Stomach (tissue), 8 donors: ENCODE measurements at regions not wholly inside any gene's neighbourhood (a gene's known extent, or its start where the extent isn't known, plus 50 kb on each side); places are given as distances from the start of the nearest gene placed in this dataset.

Source experiments
- DNase-seq, 2 donors: peaks; one replicate each; pipeline versions ENCODE4 v3.0.0 to v3.0.0-alpha.2; 2013 to 2019
- H3K27ac ChIP-seq, 5 donors: fragments of 200-600 bp in 4 of 5; sonication (generic) in 4 of 5; one replicate each; pipeline ENCODE4 v1.5.1; 2013 to 2019; ENCODE audit warnings: mild to moderate bottlenecking in 1 of 5, moderate library complexity in 1 of 5
- H3K27me3 ChIP-seq, 3 donors: fragments of 200-600 bp; sonication (generic); one replicate each; pipeline ENCODE4 v1.5.1; 2017 to 2019; ENCODE audit warnings: mixed run types in 1 of 3
- H3K36me3 ChIP-seq, 4 donors: fragments of 200-600 bp; sonication (generic); 1 replicate in 3 of 4; 2 replicates in 1 of 4; pipeline ENCODE4 v1.5.1; 2016 to 2019
- H3K4me1 ChIP-seq, 4 donors: fragments of 200-600 bp; sonication (generic); one replicate each; pipeline ENCODE4 v1.5.1; 2016 to 2019
- H3K4me3 ChIP-seq, 4 donors: fragments of 200-600 bp; sonication (generic) in 3 of 4; one replicate each; pipeline ENCODE4 v1.5.1; 2016 to 2019; ENCODE audit warnings: mild to moderate bottlenecking in 1 of 4
- H3K9me3 ChIP-seq, 4 donors: fragments of 200-600 bp; sonication (generic); one replicate each; pipeline ENCODE4 v1.5.1; 2016 to 2019
- EP300 ChIP-seq: sonication (generic); formaldehyde crosslinking; IDR thresholded peaks from one replicate; pipeline ENCODE4 v1.6.1; 2017; ENCODE audit warnings: antibody characterized with exemption
- POLR2A ChIP-seq, 4 donors: fragments of 450-650 bp; IDR thresholded peaks; one replicate each; pipeline ENCODE4 v1.6.1; 2016; ENCODE audit warnings: antibody characterized with exemption in 4 of 4, control low read depth in 2 of 4, mild to moderate bottlenecking in 1 of 4, moderate library complexity in 1 of 4
- POLR2AphosphoS5 ChIP-seq, 3 donors: sonication (generic); formaldehyde crosslinking; IDR thresholded peaks; one replicate each; pipeline ENCODE4 v1.6.1; 2016; ENCODE audit warnings: antibody characterized with exemption in 3 of 3
- WGBS, 5 donors: extraction: QIAGEN DNeasy Blood & Tissue Kit in 3 of 5; methylation state at CpG; one replicate each; pipeline versions ENCODE4 v1.1.5 to v1.1.7; 2013 to 2018; 5-methylcytosine and 5-hydroxymethylcytosine counted together
- intact Hi-C: fragments of 100-400 bp; cut with DNase I; formaldehyde crosslinking; loops from one replicate; pipeline ENCODE4 v1.15.1; 2023; ENCODE audit warnings: low total_unique reads
- TF ChIP-seq, protein P1 (sequence below), 7 experiments: fragments of 450-650 bp in 4 of 7; fragments of 200-600 bp in 3 of 7; sonication (generic) in 3 of 7; IDR thresholded peaks; one replicate each; pipeline ENCODE4 v1.5.1; 2016 to 2019; ENCODE audit warnings: antibody characterized with exemption in 7 of 7, control low read depth in 2 of 7, mild to moderate bottlenecking in 1 of 7
- donor health status: healthy with polysubstance abuse.
- donor health status: Bipolar disorder and iron deficiency.
- donor health status: healthy.

DNA sequence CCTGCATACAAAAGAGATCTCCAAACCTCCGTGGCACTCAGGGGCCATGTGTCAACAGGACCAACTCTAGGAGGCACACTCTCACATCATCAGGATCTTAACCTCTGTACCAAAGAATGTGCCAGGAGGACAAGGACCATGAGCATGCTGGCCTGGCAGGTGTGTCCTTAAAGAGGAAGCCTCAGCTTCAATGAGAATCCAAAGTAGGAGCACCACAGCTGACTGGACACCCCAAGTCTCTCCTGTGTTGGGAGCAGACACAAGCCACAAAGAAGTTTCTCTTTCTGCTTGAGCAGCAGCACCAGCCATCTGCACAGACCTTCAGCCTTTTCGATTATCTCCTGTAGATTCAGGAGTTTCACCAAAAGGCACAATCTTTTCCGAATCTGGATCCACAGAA is 1734.5 kb downstream of the TP53TG3F start:
- WGBS, 5 donors: 45 to 59% (median 57%) methylated on average over 3 of the region's 3 CpGs
- Histone ChIP-seq H3K4me1 (no peaks in the 10 kb centered on the region), H3K27ac (no peak overlapping the region), H3K27me3 (no peaks in the 10 kb centered on the region), H3K9me3 (peaks cover 0 to 60% (median 38%) of the 10 kb centered on the region in 4 donors), H3K36me3 (no peaks in the 10 kb centered on the region), H3K4me3 (no peak overlapping the region)
- intact Hi-C loops: no loop called here
- no peak for DNase-seq
- TF ChIP-seq EP300 (no peak), POLR2AphosphoS5 (IDR thresholded peaks at IDR 0.05) (no peak), POLR2A (IDR thresholded peaks at IDR 0.05) (no peak)
- TF ChIP-seq, protein P1, sequence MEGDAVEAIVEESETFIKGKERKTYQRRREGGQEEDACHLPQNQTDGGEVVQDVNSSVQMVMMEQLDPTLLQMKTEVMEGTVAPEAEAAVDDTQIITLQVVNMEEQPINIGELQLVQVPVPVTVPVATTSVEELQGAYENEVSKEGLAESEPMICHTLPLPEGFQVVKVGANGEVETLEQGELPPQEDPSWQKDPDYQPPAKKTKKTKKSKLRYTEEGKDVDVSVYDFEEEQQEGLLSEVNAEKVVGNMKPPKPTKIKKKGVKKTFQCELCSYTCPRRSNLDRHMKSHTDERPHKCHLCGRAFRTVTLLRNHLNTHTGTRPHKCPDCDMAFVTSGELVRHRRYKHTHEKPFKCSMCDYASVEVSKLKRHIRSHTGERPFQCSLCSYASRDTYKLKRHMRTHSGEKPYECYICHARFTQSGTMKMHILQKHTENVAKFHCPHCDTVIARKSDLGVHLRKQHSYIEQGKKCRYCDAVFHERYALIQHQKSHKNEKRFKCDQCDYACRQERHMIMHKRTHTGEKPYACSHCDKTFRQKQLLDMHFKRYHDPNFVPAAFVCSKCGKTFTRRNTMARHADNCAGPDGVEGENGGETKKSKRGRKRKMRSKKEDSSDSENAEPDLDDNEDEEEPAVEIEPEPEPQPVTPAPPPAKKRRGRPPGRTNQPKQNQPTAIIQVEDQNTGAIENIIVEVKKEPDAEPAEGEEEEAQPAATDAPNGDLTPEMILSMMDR (IDR thresholded peaks at IDR 0.05): no peak

DNA sequence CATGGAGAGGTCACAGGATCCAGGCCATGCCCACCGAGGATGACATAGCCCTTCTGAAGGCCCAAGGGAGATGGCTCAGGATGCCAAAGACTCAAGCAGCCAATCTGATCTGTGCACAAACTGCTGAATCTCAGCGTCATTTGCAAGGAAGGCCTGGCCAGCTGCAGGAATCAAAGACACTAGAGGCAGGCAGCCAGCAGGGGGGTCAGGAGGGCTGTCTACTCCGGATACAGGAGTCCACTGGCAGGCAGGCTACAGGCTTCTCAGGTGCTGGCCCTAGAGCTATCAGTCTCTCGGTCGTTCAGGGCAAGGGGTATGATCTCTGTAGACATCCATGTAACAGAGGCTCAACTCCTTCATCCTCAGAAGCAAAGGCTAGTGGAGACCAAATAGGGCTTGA is 1735.3 kb downstream of the TP53TG3F start:
- H3K9me3 ChIP-seq: peaks cover 0 to 61% (median 40%) of the 10 kb centered on the region in 4 donors
- TF ChIP-seq, protein P1 (IDR thresholded peaks at IDR 0.05): no peak
- TF ChIP-seq POLR2AphosphoS5 (IDR thresholded peaks at IDR 0.05): no peak
- TF ChIP-seq EP300: no peak
- TF ChIP-seq POLR2A (IDR thresholded peaks at IDR 0.05): no peak
- intact Hi-C loops: no loop called here

DNA sequence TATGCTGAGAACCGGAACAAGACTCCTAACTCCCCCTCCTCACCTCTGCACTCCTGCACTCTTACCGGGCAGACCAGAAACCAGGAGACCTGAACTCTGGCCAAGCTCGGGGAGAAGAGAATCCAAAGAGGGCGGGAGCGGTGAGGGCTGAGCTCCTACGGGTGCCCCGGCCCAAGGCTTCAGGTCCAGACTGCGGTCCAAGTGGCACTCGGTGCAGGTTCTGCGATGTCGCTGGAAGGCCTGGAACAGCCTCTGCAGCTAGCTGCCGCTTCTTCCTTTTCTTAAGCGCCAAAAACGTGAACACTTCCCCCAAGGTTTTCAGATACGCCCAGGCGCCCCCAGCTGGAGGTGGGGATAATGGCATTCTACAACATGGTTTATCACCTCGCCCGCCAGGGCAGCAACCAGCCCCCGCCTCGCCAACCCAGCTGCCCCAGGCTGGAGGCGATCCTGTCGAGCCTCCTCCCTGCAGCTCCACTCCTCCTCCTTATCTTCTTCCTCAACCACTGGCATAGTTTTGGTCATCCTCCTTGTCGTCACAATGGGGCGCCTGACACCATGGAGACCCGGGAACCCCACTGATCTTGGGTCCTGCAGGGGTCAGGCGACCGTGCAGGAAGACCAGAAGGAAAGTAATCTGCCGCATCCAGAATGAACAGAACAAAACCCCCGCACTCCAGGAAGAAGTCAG is 1735.9 kb downstream of the TP53TG3F start:
- peaks cover 0 to 67% (median 41%) of the 10 kb centered on the region in 4 donors for H3K9me3 ChIP-seq
- H3K36me3 ChIP-seq: no peaks in the 10 kb centered on the region
- DNase-seq: no peak
- H3K4me1 ChIP-seq: no peaks in the 10 kb centered on the region
- H3K27me3 ChIP-seq: no peaks in the 10 kb centered on the region
- TF ChIP-seq, protein P1 (IDR thresholded peaks at IDR 0.05): no peak
- no peak for TF ChIP-seq EP300
- no peak for TF ChIP-seq POLR2A (IDR thresholded peaks at IDR 0.05)
- TF ChIP-seq POLR2AphosphoS5 (IDR thresholded peaks at IDR 0.05): no peak
- intact Hi-C loops: no loop called here
- WGBS, 5 donors: 65 to 77% (median 71%) methylated on average over 25 to 29 of the region's 29 CpGs
- H3K27ac ChIP-seq: no peak overlapping the region
- no peak overlapping the region for H3K4me3 ChIP-seq

More for the DNA sequence above, 1735.3 kb downstream of the TP53TG3F start:
- Histone ChIP-seq H3K4me3 (no peak overlapping the region), H3K36me3 (no peaks in the 10 kb centered on the region), H3K27ac (no peak overlapping the region), H3K4me1 (no peaks in the 10 kb centered on the region), H3K27me3 (no peaks in the 10 kb centered on the region)
- no peak for DNase-seq
- 71 to 80% (median 73%) methylated on average over 5 of the region's 5 CpGs for WGBS, 5 donors

DNA sequence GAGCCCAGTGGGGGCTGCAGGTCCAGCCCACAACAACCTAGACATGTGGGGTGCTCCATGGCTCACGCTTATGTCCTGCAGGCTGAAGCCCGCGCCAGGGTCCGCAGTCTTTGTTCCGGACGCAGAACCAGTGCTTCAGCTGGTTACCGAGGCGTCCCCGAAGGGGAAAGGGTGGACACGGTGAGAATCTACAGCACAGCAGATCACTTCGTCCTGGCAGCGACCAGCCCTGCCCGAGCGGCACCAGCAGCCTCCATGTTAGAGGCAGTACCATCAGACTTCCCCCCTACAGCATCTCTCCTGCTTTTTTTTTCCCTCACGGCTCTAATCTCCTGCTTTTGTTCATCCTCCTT is 1736.4 kb downstream of the TP53TG3F start:
- Histone ChIP-seq H3K36me3 (no peaks in the 10 kb centered on the region), H3K27ac (no peak overlapping the region), H3K4me3 (no peak overlapping the region), H3K27me3 (no peaks in the 10 kb centered on the region), H3K4me1 (no peaks in the 10 kb centered on the region), H3K9me3 (peaks cover 0 to 73% (median 43%) of the 10 kb centered on the region in 4 donors)
- no peak for DNase-seq
- intact Hi-C loops: no loop called here
- 85 to 93% (median 91%) methylated on average over 14 to 15 of the region's 15 CpGs for WGBS, 5 donors
- TF ChIP-seq, protein P1 (IDR thresholded peaks at IDR 0.05): no peak
- TF ChIP-seq EP300 (no peak), POLR2AphosphoS5 (IDR thresholded peaks at IDR 0.05) (no peak), POLR2A (IDR thresholded peaks at IDR 0.05) (no peak)
